GM19025 (cell line): ENCODE measurements at regions not wholly inside any gene's neighbourhood (a gene's known extent, or its start where the extent isn't known, plus 50 kb on each side); places are given as distances from the start of the nearest gene placed in this dataset.

Experiments used
- ATAC-seq: cut with Tn5 transposase; IDR thresholded peaks from one replicate; pipeline ENCODE4 v1.9.1; 2021; ENCODE audit warnings: mild to moderate bottlenecking, low read depth, moderate library complexity; ENCODE audit not compliant: unreplicated experiment

DNA sequence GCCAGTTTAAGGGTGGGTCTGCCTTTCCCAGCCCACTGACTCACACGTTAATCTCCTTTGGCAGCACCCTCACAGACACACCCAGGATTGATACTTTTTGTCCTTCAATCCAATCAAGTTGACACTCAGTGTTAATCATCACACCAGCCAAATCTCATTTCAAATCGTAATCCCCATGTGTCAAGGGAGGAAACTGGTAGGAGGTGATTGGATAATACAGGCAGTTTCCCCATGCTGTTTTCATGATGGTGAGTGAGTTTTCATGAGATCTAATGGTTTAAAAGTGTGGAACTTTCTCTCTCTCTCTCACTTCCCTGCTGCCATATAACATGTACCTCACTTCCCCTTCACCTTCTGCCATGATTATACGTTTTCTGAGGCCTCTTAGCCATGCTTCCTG, 647.2 kb upstream of the FRG1 start:
- no peak for ATAC-seq

DNA sequence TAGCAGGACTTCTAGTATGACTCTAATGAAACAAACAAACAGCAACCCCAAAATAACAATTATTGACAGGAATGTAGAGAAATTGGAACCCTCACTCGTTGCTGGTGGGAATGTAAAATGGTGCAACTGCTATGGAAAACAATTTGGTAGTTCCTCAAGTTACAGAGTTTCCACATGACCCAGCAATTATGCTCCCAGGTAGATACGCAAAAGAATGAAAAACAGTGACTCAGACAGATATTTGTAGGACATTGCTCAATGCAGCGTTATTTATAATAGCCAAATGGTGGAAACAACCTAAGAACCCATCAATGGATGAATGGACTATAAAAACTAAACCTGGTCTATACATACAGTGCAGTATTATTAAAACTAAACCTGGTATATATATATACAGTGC, 646.1 kb upstream of the FRG1 start:
- no peak for ATAC-seq

DNA sequence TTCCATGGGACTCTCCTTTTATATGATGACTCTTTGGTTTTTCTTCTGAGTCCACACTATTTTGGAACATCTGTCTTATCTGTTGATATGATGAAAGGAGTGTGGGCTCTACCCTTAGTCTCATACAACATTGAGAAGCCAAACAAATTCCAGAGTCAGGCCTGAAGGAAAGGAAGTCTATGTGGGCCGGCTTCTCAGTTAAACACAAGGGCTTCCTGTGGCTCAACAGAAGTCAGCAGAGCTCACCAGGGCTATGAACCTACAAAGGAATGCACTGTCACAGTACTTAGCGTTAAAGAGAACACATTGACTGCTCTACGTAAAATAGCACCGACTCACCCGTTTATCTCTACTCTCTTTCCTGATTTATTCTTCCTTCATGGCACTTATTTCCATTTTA, 641.0 kb upstream of the FRG1 start:
- no peak for ATAC-seq

DNA sequence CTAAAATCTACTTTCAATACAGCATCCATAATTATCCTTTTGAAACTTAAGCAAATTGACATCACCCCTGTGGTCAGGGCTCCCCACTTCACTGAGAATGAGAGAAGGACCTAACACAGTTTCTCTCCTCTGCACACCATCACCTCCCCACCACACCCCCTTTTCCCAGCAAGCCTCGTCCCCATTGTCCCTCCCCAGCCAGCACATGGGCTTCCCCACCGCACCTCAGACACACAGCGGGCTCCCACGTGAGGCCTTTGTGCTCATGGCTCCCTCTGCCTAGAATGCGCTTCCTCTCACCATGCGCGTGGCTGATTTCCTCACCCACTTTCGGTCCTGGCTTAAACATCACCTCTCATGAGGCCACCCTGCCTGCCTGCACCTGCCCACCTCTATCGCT, 639.0 kb upstream of the FRG1 start:
- ATAC-seq, result no peak

DNA sequence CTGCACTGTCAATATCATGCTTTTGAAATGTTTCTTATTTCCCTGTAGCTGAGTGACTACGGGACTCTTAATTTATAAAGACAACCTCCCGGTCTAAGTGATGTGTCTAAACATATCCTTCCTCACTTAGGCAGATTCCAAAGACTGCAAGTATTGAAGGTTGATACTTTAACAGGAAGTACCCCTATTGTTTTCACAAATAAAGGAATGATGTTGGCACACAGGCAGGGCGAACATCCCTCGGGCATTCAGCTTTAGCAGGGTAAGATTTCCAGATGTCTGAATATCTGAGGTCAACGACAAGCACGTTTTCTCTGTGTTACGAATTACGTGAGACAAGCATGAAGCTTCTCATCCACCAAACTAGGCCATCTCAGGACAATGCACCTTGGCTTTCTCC, 638.0 kb upstream of the FRG1 start:
- ATAC-seq, result no peak

DNA sequence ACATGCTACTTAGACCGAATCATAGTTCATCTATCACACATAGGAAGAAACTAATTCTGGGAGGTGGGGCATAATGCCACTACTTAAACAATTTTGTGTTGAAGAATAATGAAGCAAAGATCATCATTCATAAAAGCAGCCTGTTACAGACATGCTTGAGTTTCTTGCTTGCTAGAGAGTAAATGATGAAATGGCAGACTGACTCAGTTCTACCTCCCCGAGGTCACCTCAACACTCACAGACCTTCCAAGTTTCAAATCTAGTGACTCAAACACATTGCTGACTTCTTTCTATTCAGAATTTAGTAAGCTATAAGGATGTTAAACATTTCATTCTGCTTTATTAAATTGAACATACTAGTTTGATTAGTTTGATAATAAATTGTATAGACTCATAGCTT, 636.5 kb upstream of the FRG1 start:
- ATAC-seq, result no peak

DNA sequence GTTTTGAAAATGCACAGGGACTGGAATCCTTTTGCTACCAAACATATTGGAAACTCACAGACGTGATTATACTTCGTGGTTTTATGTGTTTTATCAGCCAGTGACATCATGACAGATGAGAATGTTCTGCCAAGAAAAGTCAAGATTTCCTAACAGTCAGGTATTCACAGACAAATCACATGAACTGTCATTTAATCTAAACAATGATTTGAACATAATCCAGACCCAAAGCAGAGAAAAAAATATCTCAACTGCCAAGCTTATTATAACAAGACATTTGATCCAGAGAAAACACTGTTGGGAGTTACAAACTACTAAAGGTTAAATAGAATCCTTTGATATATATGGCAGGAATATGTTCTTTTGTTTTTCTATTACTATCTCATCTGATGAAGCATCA, 635.9 kb upstream of the FRG1 start:
- ATAC-seq, result no peak

DNA sequence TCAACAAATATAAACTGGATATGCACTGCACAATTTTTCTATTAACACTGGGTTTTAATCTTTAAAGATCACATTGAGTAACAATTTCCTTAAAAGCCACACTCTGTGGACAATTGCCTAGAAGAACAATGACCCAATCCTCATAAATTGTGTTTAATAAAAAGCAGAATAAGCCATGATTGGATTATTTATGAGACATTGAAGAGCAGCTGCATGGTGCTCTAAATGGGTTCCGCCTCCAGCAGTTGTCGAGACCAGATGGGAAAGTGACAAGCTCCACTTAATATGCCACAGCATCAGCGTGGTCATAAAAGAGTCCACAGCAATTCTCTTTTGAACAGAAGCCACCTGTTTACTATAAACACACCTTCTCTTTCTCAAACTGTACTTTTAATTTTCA, 635.2 kb upstream of the FRG1 start:
- ATAC-seq, result no peak

DNA sequence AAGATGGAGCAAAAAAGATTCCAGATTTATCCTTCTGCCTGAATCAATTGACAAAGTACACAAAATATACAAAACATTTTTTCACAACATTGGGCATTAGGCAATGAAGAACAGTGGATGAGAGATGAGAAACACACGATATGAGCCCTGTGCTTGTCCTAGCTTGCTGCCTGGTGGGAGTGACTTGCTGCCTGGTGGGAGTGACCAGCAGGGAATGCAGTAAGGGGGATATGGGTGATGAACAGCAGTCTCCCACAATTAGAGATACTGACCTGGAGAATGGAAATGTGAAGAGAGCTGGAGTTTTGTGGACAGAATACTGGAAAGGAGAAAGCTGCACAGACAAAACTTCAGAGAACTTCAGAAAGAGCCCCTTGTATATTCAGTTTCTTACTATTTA, 629.4 kb upstream of the FRG1 start:
- no peak for ATAC-seq

DNA sequence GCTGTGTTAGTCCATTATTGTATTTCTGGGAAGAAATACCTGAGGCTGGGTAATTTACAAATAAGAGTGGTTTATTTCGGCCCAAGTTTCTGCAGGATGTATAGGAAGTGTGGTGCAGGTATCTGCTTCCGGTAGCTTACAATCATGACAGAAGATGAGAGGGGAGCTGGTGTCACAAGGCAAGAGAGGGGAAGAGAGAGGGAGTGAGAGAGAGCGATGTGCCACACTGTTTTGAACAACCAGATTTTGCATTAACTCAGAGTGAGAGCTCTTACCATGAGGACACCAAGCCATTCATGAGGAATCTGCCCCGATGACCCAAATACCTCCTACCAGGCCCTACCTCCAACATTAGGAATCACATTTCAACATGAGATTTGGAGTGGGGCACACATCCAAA, 627.6 kb upstream of the FRG1 start:
- ATAC-seq, result no peak

DNA sequence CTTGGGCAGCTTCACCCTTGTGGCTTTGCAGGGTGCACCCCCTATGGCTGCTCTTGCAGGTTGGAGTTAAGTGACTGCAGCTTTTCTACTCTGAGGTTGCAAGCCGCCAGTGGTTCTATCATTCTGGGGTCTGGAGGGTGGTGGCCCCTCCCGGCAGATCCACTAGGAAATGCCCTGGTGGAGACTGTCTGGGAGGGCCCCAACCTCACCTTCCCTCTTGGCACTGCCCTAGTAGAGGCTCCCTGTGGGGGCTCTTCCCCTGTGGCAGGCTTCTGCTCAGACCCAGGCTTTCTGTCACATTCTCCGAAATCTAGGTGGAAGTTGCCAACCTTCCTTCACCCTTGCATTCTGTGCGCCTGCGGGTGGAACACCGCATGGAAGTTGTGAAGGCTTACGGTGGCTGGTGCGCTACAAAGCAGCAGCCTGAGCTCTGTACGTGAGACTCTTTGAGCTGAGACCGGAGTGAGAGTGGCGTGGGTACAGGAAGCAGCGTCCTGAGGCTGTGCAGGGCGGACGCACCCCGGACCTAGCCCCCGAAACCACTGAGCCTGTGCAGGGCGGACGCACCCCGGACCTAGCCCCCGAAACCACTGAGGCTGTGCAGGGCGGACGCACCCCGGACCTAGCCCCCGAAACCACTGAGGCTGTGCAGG, 626.7 kb upstream of the FRG1 start:
- ATAC-seq, result no peak

DNA sequence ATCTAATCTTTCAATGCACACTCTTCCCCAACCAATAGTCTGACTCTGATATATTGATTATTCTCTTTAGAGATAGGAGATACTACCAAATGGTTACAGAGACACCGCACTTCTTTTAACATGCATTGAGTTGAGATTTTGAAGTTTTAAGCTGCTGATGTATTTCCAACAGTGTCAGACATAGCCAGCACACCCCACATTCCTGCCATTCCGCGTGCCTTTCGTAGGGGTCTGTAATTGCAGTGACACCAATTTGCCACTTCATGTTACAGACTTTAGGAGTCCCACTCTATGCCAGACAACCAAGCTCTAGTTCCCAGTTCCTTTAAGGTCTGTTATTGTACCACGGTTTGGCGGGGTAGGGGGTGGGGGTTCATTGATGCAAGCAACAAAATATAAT, 618.2 kb upstream of the FRG1 start:
- ATAC-seq, result no peak

DNA sequence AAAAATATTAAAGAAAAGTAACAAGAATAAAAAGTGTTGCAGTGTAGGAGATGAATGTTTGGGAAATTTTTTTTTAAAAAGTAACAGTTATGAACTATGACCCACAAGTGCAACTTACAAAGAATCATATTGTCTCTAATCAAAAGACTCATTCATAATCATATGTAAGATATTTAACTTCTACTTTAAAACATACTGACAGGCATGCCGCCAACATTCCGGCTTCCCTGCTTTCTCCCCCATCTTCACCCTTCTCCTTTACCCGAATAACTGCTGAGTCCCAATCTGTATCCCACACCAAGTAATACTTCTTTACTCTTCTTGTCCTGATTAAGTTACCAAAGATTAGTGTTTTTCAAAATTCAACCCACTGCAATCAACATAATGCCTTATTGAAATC, 598.8 kb upstream of the FRG1 start:
- no peak for ATAC-seq

DNA sequence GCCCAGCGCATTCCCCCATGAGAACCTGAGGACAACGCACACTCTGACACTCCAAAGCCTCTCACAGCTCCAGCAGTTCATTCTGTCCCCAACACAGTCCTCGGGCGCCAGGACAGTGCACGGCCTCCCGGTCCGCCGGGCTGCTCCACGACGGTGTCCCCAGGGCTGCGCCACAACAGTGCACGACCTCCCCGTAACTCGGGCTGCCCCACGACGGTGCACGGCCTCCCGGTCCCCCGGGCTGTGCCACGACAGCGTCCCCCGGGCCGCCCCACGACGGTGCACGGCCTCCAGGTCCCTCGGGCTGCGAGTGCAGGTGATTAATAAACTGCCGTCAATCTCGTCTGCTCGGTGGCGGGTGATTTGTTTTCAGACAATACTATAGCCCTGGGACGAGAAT, 585.1 kb upstream of the FRG1 start:
- ATAC-seq, result no peak

DNA sequence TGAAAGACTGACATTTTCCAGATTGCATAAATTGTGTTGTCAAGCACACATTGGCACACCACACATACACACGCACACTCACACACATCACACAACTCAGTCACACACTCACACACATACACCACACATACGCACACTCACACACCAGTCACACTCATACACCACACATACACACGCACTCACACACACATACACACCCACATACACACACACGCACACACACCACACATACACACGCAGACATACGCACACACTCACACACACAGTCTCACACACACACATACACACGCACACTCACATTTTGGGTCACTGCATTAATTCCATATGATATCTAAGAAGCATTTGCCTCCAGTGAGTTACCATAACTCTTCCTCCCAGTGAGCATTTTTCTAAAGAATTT, 578.3 kb upstream of the FRG1 start:
- no peak for ATAC-seq

DNA sequence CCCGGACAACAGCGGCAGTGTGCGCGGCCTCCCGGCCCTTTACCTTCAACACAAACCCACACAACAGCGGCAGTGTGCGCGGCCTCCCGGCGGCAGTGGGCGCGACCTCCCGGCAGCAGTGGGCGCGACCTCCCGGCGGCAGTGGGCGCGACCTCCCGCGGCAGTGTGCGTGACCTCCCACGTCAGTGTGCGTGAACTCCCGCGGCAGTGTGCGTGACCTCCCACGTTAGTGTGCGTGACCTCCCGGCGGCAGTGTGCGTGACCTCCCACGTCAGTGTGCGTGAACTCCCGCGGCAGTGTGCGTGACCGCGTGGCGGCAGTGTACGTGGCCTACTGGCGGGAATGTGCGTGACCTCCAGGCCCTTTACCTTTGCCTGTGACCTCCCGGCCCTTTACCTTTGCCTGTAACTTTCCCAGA, 576.6 kb upstream of the FRG1 start:
- no peak for ATAC-seq

DNA sequence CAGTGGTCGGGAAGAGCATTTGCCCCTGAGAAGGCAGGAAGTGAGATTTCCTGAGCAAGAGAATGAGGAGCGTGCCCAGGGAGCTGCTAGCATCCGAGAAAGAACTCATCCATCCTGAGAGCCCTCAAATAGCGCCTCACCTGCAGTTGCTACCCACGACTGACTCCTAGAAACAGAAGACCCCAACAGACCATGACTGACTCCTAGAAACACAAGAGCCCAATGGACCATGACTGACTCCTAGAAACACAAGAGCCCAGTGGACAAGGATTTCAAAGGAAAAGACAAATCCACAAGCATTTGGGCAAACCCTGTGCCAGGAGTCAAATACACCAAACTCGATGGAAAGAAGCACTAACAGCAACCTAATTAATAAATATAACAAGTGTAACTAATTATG, 575.2 kb upstream of the FRG1 start:
- ATAC-seq, result no peak

DNA sequence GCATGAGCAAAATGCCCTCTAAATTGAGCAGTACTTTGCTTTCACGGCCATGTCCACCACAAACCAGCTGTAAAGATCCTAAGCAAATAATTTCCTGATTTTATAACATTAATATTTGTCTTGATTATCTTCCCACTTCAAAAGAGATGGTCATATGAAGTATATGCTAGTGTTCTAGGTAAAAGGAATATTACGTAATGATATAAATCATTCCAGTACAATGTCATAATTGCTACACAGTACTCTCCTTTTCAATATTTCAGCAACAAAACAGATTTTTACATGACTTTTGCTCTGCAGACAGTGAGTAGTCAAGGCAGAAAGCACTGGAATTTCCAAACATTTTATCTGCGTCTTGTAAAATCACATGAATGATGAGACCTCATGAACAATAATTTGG, 572.8 kb upstream of the FRG1 start:
- no peak for ATAC-seq

DNA sequence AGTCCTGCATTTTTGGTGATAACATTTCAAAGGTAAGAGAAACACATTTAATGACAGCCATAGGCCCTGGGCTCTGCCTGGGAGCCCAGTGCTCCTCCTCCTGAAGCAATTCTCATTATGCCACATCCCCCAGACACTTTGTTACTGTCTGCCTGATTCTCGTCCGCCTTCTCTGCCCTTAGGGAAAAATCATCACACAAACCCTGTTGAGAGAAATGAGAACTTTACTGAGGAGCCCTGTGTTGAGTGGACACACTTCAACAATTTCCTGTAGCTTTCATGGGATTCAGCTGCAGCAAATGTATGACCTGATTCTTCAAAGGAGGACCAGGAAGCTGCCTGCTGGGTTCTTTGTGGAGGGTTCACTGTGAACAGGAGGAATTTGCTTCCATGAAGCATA, 566.5 kb upstream of the FRG1 start:
- no peak for ATAC-seq

DNA sequence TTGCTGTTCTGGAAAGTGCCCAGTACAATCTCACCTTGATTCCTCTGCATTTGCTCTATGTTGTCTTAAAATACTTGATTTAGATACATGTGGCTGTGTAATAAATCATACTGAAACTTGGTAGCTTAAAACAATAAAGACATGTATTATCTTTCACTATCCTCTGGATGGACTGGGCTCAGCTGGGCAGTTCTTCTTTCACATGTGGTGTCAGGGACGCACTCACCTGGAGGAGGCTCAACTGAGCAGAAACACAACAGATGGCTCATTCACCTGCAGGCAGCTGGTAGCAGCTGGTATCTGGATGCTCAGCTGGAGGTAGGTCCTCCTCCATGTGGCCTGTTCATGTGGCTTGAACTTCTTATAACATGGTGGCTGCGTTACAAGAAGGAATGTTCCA, 563.8 kb upstream of the FRG1 start:
- no peak for ATAC-seq

DNA sequence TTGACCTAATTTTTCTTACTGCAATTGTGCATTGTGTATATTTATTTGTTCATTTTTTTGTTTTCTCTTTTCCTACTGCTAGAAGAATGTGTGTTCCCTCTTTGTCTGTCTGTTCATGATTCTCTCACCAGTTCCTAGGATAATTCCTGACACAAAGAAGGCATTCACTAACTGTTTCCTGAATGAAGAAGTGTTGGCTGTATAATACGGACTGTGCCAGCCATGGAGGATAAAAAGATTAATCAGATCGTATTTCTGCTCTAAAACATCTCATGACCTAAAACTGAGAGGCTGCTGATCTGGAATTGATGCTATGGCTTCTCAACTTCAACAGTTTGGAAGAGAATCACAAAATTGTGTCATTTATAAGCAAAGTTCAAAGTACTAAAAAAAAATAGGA, 563.1 kb upstream of the FRG1 start:
- no peak for ATAC-seq

DNA sequence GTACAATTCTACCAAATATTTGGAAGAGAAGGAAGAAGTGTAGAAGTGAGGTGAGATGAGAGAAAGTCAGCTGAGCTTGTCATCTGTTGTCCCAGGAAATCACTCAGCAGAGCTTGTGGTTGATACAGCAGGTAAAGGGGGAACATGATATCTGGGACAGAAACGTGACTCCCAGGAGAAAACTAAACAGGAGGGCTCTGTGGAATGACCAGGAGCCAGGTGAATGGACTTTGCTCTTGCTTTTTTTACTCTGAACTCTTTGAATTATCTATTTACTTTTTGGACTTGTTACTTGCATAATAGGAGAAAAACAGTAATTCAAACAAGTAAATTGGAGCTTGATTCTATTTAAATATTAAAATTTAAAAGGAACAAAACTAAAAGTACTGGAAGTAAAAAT, 555.6 kb upstream of the FRG1 start:
- no peak for ATAC-seq

DNA sequence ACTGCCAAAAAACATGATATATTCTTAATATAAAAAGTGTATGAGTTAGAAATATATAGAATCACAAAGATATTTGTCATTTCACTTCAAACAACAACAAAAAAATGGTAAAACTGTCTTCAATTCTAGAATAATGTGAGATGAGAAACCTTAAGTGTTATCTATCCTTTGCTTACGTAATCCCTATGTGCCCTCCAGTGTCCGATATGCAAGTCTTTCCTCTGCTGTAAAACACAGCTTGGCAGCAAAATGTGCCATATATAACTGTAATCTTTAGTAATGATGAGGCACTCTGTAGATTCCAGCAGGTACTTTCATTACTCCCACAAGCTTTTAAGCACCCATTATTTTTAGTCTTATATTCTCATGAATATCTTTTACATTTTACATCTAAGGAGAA, 555.1 kb upstream of the FRG1 start:
- no peak for ATAC-seq
